ENCODE measurements at regions not wholly inside any gene's neighbourhood (a gene's known extent, or its start where the extent isn't known, plus 50 kb on each side); places are given as distances from the start of the nearest gene placed in this dataset.
"Not testable (repeated sequence)": the region's sequence is repeated elsewhere in the genome, so short reads cannot be mapped to it uniquely, and the experiment has no call there.

DNA sequence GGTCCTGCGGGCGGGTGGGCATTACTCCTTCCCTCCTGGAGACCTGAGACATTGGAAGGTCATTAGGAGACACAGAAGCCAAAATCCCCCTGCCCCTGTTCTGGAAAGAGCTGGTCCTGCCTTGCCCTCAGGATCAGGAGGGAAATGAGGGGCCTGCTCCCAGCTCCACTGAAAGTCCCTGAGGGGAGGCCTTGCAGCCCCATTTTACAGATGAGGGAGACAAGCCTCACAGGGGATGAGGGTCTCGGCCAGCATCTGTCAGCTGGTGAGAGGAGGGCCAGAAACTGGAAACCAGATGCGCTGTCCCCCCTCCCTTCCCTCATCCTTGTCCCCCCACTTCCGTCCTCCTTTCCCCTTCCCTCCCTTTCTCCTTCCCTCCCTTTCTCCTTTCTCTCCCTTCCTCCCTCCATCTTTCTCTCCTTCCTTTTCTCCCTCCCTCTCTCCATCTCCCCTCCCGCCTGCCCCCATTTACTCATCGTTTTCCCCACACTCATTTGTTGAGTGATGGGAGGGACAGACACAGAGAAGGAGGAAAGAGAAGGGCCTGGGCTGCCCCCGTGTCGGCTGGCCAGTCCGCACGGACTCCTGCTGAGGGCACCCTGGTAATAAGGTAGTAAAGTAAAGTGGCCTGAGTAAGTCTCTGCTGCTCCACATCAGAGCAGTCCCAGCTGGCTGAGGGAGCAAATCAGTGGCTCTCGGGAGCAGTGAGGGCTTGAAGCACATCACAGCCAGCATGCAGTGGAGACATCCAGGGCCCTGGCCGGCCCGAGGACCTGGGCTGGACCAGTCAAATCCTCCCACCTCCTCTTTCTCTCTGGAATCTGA lies 112.4 kb upstream of the ALDH1A3 start:
- H3K4me1 ChIP-seq (ENCODE audit: control insufficient read depth in 1 of 2, insufficient read depth in 2 of 2, low read length in 2 of 2), result no peaks in the 10 kb centered on the region
- H3K36me3 ChIP-seq (ENCODE audit: control insufficient read depth in 1 of 2, insufficient read depth in 2 of 2, low read length in 2 of 2), result no peaks in the 10 kb centered on the region
- H3K9ac ChIP-seq (ENCODE audit: low read depth in 1 of 2, low read length in 2 of 2), result no peak overlapping the region
- no peaks in the 10 kb centered on the region for H3K9me3 ChIP-seq (ENCODE audit: control insufficient read depth in 1 of 2, low read length in 2 of 2)
- H3K4me3 ChIP-seq (ENCODE audit: low read depth in 1 of 2, low read length in 2 of 2), result no peak overlapping the region
- H3K27ac ChIP-seq (ENCODE audit: low read depth, low read length), result no peak overlapping the region
- no peaks in the 10 kb centered on the region for H3K27me3 ChIP-seq (ENCODE audit: control insufficient read depth in 1 of 2, insufficient read depth in 2 of 2, low read length in 2 of 2)

DNA sequence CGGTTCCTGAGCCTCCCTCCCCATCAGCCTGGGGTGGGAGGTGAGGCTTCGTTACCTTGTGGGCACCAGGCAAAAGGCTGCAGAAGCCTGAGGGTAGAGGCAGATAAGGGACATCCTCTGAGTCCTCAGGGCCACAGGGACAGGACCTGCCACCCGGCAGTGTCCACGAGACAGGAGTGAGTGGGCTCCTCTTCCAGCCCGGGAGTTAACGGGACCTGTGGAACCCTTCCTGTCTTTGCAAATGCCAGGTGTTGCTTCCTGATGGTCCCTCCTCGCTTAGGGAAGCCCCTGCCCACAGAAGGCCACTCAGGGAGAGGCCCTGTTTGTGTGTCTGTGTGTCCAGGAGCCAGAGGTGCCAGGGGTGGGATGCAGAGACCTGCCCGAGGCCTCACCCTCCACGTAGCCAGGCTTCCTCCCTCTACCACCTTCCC lies 111.1 kb upstream of the ALDH1A3 start:
- H3K9ac ChIP-seq (ENCODE audit: low read depth in 1 of 2, low read length in 2 of 2), result no peak overlapping the region
- no peaks in the 10 kb centered on the region for H3K9me3 ChIP-seq (ENCODE audit: control insufficient read depth in 1 of 2, low read length in 2 of 2)
- H3K27me3 ChIP-seq (ENCODE audit: control insufficient read depth in 1 of 2, insufficient read depth in 2 of 2, low read length in 2 of 2), result no peaks in the 10 kb centered on the region
- H3K4me1 ChIP-seq (ENCODE audit: control insufficient read depth in 1 of 2, insufficient read depth in 2 of 2, low read length in 2 of 2), result no peaks in the 10 kb centered on the region
- no peak overlapping the region for H3K27ac ChIP-seq (ENCODE audit: low read depth, low read length)
- no peak overlapping the region for H3K4me3 ChIP-seq (ENCODE audit: low read depth in 1 of 2, low read length in 2 of 2)
- no peaks in the 10 kb centered on the region for H3K36me3 ChIP-seq (ENCODE audit: control insufficient read depth in 1 of 2, insufficient read depth in 2 of 2, low read length in 2 of 2)

DNA sequence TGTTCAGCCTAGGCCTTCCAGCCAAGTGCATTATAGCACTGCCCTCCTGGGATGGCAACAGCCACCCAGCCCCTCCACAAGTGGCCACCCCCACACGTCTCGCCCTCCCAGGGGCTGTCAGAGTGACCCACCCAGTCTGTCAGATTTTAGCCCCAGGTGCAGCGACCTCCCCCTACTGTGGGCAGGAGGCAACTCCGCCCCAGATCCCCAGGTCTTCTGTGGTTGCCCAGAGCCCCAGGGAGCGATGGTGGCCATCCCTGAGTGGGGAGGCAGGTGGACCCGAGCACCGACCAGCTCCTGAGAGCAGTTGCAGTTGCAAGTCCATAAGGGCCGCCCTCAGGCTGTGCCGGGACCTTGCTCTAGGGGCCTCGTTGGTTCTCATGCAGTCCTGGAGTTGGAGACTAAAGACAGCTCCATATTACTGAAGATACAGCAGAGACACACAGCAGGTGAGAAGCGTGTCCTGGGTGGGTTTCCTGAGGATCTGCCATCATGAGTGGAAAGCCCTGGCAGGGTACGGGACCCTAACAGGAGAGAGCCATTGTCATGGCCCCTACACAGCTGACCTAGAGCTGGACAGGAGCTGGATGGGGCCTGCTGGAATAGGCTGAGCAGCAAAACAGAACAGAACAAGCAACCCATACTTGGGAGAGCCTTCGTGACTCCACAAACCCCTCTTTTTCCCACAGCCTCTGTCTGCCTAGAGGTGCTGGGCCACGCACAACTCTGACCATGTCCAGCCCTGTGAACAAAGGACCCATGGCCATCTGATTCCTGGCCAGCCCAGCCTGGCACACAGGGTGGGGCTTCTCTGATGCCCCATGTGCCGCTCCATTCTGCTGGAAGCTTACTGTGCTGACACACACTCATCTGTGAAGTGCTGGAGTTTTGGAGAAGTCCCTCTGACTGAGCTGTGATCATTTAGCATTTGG lies 110.3 kb upstream of the ALDH1A3 start:
- H3K27me3 ChIP-seq (ENCODE audit: control insufficient read depth in 1 of 2, insufficient read depth in 2 of 2, low read length in 2 of 2), result no peaks in the 10 kb centered on the region
- H3K9ac ChIP-seq (ENCODE audit: low read depth in 1 of 2, low read length in 2 of 2), result no peak overlapping the region
- no peaks in the 10 kb centered on the region for H3K4me1 ChIP-seq (ENCODE audit: control insufficient read depth in 1 of 2, insufficient read depth in 2 of 2, low read length in 2 of 2)
- no peak overlapping the region for H3K27ac ChIP-seq (ENCODE audit: low read depth, low read length)
- H3K9me3 ChIP-seq (ENCODE audit: control insufficient read depth in 1 of 2, low read length in 2 of 2), result no peaks in the 10 kb centered on the region
- H3K36me3 ChIP-seq (ENCODE audit: control insufficient read depth in 1 of 2, insufficient read depth in 2 of 2, low read length in 2 of 2), result no peaks in the 10 kb centered on the region
- H3K4me3 ChIP-seq (ENCODE audit: low read depth in 1 of 2, low read length in 2 of 2), result no peak overlapping the region

DNA sequence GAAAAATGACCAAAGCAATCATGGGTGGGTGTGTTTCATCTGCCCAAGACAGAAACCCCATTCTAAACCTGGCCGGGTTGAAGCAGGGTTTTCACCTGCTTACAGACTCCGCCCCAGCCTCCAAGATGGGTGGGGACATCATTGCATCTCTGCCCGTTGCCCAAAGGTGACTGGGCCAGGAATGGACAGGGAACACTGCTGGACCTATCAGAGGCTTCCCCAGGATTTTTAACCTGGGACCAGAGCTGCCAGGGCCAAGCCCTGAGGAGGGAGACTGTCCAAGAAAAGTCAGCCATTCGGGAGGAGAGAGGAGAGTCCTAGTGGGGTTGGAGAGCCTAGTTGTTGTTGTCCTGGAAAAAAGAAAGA lies 109.7 kb upstream of the ALDH1A3 start:
- H3K27me3 ChIP-seq (ENCODE audit: control insufficient read depth in 1 of 2, insufficient read depth in 2 of 2, low read length in 2 of 2), result no peaks in the 10 kb centered on the region
- H3K9ac ChIP-seq (ENCODE audit: low read depth in 1 of 2, low read length in 2 of 2), result no peak overlapping the region
- no peaks in the 10 kb centered on the region for H3K36me3 ChIP-seq (ENCODE audit: control insufficient read depth in 1 of 2, insufficient read depth in 2 of 2, low read length in 2 of 2)
- H3K4me1 ChIP-seq (ENCODE audit: control insufficient read depth in 1 of 2, insufficient read depth in 2 of 2, low read length in 2 of 2), result no peaks in the 10 kb centered on the region
- no peak overlapping the region for H3K4me3 ChIP-seq (ENCODE audit: low read depth in 1 of 2, low read length in 2 of 2)
- no peaks in the 10 kb centered on the region for H3K9me3 ChIP-seq (ENCODE audit: control insufficient read depth in 1 of 2, low read length in 2 of 2)
- no peak overlapping the region for H3K27ac ChIP-seq (ENCODE audit: low read depth, low read length)

DNA sequence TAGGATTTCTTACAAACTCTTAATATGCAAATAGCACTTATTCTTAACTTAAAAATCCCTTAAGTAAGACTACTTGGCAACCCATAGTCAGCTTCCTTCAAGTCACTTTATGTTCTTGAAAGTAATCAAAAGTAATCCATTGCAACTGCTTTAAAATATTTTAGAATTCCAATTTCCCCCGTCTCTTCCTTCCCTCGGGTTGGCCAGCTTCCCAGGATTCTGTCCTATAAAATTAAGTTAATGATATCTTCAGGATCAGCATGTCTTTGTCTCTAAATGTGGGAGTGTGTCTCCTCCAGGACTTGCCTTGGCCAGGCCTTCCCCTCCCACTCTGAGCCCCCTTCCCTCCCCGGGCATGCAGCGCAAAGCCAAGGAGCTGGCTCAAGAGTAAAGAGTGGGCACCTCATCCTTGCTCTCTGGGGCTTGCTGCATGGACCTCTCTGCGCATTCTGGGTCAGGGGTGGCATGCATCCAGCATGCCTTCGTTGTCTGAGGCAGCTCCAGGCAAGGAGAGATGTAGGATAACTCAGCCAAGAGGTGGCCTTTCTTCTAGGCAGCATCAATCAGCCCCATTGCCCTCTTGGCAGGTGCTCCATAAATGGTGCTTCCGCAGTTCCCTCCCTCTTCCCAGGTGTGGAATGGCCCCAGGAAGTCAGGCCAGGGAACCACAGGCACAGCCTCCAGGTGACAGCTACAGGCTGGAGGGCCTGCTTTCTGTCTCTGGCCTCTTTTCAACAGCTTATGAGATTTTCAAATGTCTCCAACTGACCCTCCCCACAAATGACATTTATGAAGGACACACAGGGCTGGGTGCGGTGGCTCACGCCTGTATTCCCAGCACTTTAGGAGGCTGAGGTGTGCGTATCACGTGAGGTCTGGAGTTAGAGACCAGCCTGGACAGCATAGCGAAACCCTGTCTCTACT lies 108.7 kb upstream of the ALDH1A3 start:
- H3K4me1 ChIP-seq (ENCODE audit: control insufficient read depth in 1 of 2, insufficient read depth in 2 of 2, low read length in 2 of 2), result no peaks in the 10 kb centered on the region
- no peaks in the 10 kb centered on the region for H3K36me3 ChIP-seq (ENCODE audit: control insufficient read depth in 1 of 2, insufficient read depth in 2 of 2, low read length in 2 of 2)
- no peak overlapping the region for H3K9ac ChIP-seq (ENCODE audit: low read depth in 1 of 2, low read length in 2 of 2)
- H3K27ac ChIP-seq (ENCODE audit: low read depth, low read length), result no peak overlapping the region
- no peaks in the 10 kb centered on the region for H3K9me3 ChIP-seq (ENCODE audit: control insufficient read depth in 1 of 2, low read length in 2 of 2)
- H3K27me3 ChIP-seq (ENCODE audit: control insufficient read depth in 1 of 2, insufficient read depth in 2 of 2, low read length in 2 of 2), result no peaks in the 10 kb centered on the region
- H3K4me3 ChIP-seq (ENCODE audit: low read depth in 1 of 2, low read length in 2 of 2), result no peak overlapping the region

DNA sequence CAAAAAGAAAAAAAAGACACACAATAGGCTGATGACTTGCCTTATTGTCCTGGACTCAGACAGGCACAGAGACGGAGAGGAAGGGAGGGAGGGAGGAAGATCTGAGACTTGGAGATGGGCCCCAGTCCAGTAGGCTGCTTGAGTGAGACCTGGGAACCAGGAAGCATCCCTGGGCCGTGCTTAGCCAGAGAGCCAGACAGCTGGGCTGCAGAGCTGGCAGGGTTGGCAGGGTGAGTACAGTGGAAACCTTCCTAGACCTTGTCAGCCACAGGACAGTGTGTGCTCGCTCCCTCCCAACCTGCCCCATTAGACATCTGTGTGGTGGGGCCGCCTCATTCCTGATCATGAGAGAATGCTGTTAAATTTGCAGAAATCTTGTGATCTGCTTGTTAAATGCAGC lies 107.9 kb upstream of the ALDH1A3 start:
- H3K27me3 ChIP-seq (ENCODE audit: control insufficient read depth in 1 of 2, insufficient read depth in 2 of 2, low read length in 2 of 2), result no peaks in the 10 kb centered on the region
- H3K27ac ChIP-seq (ENCODE audit: low read depth, low read length), result no peak overlapping the region
- no peaks in the 10 kb centered on the region for H3K4me1 ChIP-seq (ENCODE audit: control insufficient read depth in 1 of 2, insufficient read depth in 2 of 2, low read length in 2 of 2)
- H3K36me3 ChIP-seq (ENCODE audit: control insufficient read depth in 1 of 2, insufficient read depth in 2 of 2, low read length in 2 of 2), result no peaks in the 10 kb centered on the region
- H3K9ac ChIP-seq (ENCODE audit: low read depth in 1 of 2, low read length in 2 of 2), result no peak overlapping the region
- no peaks in the 10 kb centered on the region for H3K9me3 ChIP-seq (ENCODE audit: control insufficient read depth in 1 of 2, low read length in 2 of 2)
- H3K4me3 ChIP-seq (ENCODE audit: low read depth in 1 of 2, low read length in 2 of 2), result no peak overlapping the region

DNA sequence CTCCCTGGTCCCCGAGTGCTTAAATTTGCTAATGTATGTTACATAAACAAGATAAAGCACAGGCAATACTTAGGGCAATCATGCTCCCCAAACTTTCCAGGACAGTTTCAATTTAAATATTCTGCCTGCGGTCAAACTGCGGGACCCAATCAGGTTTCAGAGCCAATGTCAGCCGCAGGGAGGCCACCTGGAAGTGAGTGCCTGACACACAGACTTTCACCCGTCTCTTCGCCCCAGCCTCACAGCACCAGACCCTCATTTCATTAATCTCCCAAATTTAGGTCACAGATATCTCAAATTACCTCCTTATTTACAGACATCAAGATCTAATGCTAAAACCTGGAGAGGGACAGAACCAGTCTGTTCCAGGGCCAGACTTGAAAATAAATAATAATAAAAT lies 107.2 kb upstream of the ALDH1A3 start:
- H3K4me3 ChIP-seq (ENCODE audit: low read depth in 1 of 2, low read length in 2 of 2), result no peak overlapping the region
- no peaks in the 10 kb centered on the region for H3K36me3 ChIP-seq (ENCODE audit: control insufficient read depth in 1 of 2, insufficient read depth in 2 of 2, low read length in 2 of 2)
- H3K9ac ChIP-seq (ENCODE audit: low read depth in 1 of 2, low read length in 2 of 2), result no peak overlapping the region
- no peak overlapping the region for H3K27ac ChIP-seq (ENCODE audit: low read depth, low read length)
- H3K9me3 ChIP-seq (ENCODE audit: control insufficient read depth in 1 of 2, low read length in 2 of 2), result no peaks in the 10 kb centered on the region
- no peaks in the 10 kb centered on the region for H3K4me1 ChIP-seq (ENCODE audit: control insufficient read depth in 1 of 2, insufficient read depth in 2 of 2, low read length in 2 of 2)
- no peaks in the 10 kb centered on the region for H3K27me3 ChIP-seq (ENCODE audit: control insufficient read depth in 1 of 2, insufficient read depth in 2 of 2, low read length in 2 of 2)

DNA sequence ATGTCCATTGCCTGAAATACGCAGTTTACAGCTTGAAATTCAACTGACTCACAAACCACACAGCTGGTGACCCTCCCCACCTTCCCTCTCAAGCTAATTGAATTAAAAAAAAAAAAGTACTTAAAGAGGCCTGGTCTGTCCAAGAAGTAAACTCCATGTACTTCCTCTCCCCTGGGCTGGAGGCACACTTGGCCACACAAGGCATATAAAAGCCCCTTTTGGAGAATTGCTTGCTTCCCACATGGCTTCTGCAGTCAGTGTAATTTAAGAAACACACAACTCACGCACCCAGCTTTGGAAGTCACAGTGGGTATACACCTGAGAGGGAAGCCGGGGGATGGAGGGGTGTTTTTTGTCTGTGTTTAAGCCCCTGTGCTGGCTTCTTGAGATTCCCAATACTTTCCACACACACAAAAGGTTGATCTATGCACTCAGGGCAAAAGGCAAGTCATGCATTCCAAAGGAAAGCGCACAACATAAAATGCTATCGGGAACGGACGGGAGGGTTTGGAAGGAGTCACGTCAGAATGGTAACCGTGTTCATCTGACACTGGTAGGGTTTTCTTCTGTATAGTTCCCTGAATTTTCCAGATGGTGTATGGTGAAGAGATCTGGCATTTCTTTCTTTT lies 106.6 kb upstream of the ALDH1A3 start:
- Histone ChIP-seq H3K27me3 (ENCODE audit: control insufficient read depth in 1 of 2, insufficient read depth in 2 of 2, low read length in 2 of 2) (no peaks in the 10 kb centered on the region), H3K27ac (ENCODE audit: low read depth, low read length) (no peak overlapping the region), H3K9ac (ENCODE audit: low read depth in 1 of 2, low read length in 2 of 2) (no peak overlapping the region), H3K36me3 (ENCODE audit: control insufficient read depth in 1 of 2, insufficient read depth in 2 of 2, low read length in 2 of 2) (no peaks in the 10 kb centered on the region), H3K4me3 (ENCODE audit: low read depth in 1 of 2, low read length in 2 of 2) (no peak overlapping the region), H3K4me1 (ENCODE audit: control insufficient read depth in 1 of 2, insufficient read depth in 2 of 2, low read length in 2 of 2) (no peaks in the 10 kb centered on the region), H3K9me3 (ENCODE audit: control insufficient read depth in 1 of 2, low read length in 2 of 2) (no peaks in the 10 kb centered on the region)

DNA sequence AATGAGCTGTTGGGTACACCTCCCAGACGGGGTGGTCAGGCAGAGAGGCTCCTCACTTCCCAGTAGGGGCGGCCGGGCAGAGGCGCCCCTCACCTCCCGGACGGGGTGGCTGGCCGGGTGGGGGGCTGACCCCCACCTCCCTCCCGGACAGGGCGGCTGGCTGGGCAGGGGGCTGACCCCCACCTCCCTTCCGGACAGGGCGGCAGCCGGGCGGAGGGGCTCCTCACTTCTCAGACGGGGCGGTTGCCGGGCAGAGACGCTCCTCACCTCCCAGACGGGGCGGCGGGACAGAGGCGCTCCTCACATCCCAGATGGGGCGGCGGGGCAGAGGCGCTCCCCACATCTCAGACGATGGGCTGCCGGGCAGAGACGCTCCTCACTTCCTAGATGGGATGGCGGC lies 105.6 kb upstream of the ALDH1A3 start:
- not testable (repeated sequence) for H3K9ac ChIP-seq (ENCODE audit: low read depth in 1 of 2, low read length in 2 of 2); H3K4me1 ChIP-seq (ENCODE audit: control insufficient read depth in 1 of 2, insufficient read depth in 2 of 2, low read length in 2 of 2); H3K4me3 ChIP-seq (ENCODE audit: low read depth in 1 of 2, low read length in 2 of 2); H3K27me3 ChIP-seq (ENCODE audit: control insufficient read depth in 1 of 2, insufficient read depth in 2 of 2, low read length in 2 of 2); H3K36me3 ChIP-seq (ENCODE audit: control insufficient read depth in 1 of 2, insufficient read depth in 2 of 2, low read length in 2 of 2); H3K9me3 ChIP-seq (ENCODE audit: control insufficient read depth in 1 of 2, low read length in 2 of 2); H3K27ac ChIP-seq (ENCODE audit: low read depth, low read length)
